NCI-H510A treated with DMSO at 0.1 percent for 48 hours (cell line): ENCODE measurements at regions not wholly inside any gene's neighbourhood (a gene's known extent, or its start where the extent isn't known, plus 50 kb on each side); places are given as distances from the start of the nearest gene placed in this dataset.
"Not testable (repeated sequence)": the region's sequence is repeated elsewhere in the genome, so short reads cannot be mapped to it uniquely, and the experiment has no call there.

Source experiments
- DNase-seq: peaks from one replicate; lab custom pipeline; 2025; lab: John Stamatoyannopoulos, UW

GRCh38 chr13:90945146-90945545 lies 402.3 kb upstream of the MIR17HG start:
- not testable (repeated sequence) for DNase-seq

GRCh38 chr13:90946125-90946524 lies 401.4 kb upstream of the MIR17HG start:
- not testable (repeated sequence) for DNase-seq

GRCh38 chr13:90947976-90948375 lies 399.5 kb upstream of the MIR17HG start:
- no peak for DNase-seq

- DNase-seq: no peak
Observed at GRCh38 chr13:90950160-90950559, 397.3 kb upstream of the MIR17HG start.

GRCh38 chr13:90951663-90952062 lies 395.8 kb upstream of the MIR17HG start:
- DNase-seq: no peak

GRCh38 chr13:90952326-90952725 lies 395.2 kb upstream of the MIR17HG start:
- DNase-seq: no peak

GRCh38 chr13:90954605-90955195 lies 392.8 kb upstream of the MIR17HG start:
- DNase-seq: no peak

- no peak for DNase-seq
Observed at GRCh38 chr13:90956031-90956430, 391.5 kb upstream of the MIR17HG start.

GRCh38 chr13:90958866-90959265 lies 388.6 kb upstream of the MIR17HG start:
- no peak for DNase-seq

GRCh38 chr13:90968166-90968904 lies 379.2 kb upstream of the MIR17HG start:
- DNase-seq: peak; percentile 24

- DNase-seq: no peak
Observed at GRCh38 chr13:90974249-90974975, 373.1 kb upstream of the MIR17HG start.

GRCh38 chr13:90979059-90979458 lies 368.4 kb upstream of the MIR17HG start:
- DNase-seq: no peak

- no peak for DNase-seq
Observed at GRCh38 chr13:90984756-90985155, 362.7 kb upstream of the MIR17HG start.

GRCh38 chr13:90995001-90995400 lies 352.5 kb upstream of the MIR17HG start:
- no peak for DNase-seq

- no peak for DNase-seq
Observed at GRCh38 chr13:90995614-90996013, 351.9 kb upstream of the MIR17HG start.

- DNase-seq: no peak
Observed at GRCh38 chr13:90997951-90998350, 349.5 kb upstream of the MIR17HG start.

- peak; percentile 43 for DNase-seq
Observed at GRCh38 chr13:90999401-90999800, 348.1 kb upstream of the MIR17HG start.

GRCh38 chr13:91001371-91001770 lies 346.1 kb upstream of the MIR17HG start:
- no peak for DNase-seq

GRCh38 chr13:91014696-91015095 lies 332.8 kb upstream of the MIR17HG start:
- no peak for DNase-seq

- DNase-seq: peak; percentile 67
Observed at GRCh38 chr13:91017031-91017668, 330.3 kb upstream of the MIR17HG start.

- DNase-seq: no peak
Observed at GRCh38 chr13:91017669-91018053, 329.8 kb upstream of the MIR17HG start.

- DNase-seq: no peak
Observed at GRCh38 chr13:91020461-91021034, 326.9 kb upstream of the MIR17HG start.
